ENCODE measurements at regions not wholly inside any gene's neighbourhood (a gene's known extent, or its start where the extent isn't known, plus 50 kb on each side); places are given as distances from the start of the nearest gene placed in this dataset.
"Not testable (repeated sequence)": the region's sequence is repeated elsewhere in the genome, so short reads cannot be mapped to it uniquely, and the experiment has no call there.

GRCh38 chr12:28023156-28023887, 50.8 kb upstream of the PTHLH start:
- DNase-seq (ENCODE audit: missing footprints) (no peak), ATAC-seq (no peak)
- intact Hi-C loops (cut with DNase I): no loop called here

- intact Hi-C loops (cut with DNase I): no loop called here
- DNase-seq (ENCODE audit: missing footprints) (no peak), ATAC-seq (no peak)
Measured at GRCh38 chr12:28024231-28024995, 51.9 kb upstream of the PTHLH start.

- intact Hi-C loops (cut with DNase I): no loop called here
- no peak for ATAC-seq
- no peak for DNase-seq (ENCODE audit: missing footprints)
Measured at GRCh38 chr12:28025821-28026505, 53.4 kb upstream of the PTHLH start.

- ATAC-seq: no peak
- DNase-seq (ENCODE audit: missing footprints): no peak
- intact Hi-C loops (cut with DNase I): no loop called here
Measured at GRCh38 chr12:28026701-28027100, 54.2 kb upstream of the PTHLH start.

- intact Hi-C loops (cut with DNase I): no loop called here
- ATAC-seq (no peak), DNase-seq (ENCODE audit: missing footprints) (no peak)
Measured at GRCh38 chr12:28027328-28027727, 54.8 kb upstream of the PTHLH start.

GRCh38 chr12:28027947-28028724, 55.6 kb upstream of the PTHLH start:
- no peak for DNase-seq (ENCODE audit: missing footprints)
- no peak for ATAC-seq
- intact Hi-C loops (cut with DNase I): no loop called here

- no peak for DNase-seq (ENCODE audit: missing footprints)
- ATAC-seq: no peak
- intact Hi-C loops (cut with DNase I): no loop called here
Measured at GRCh38 chr12:28032811-28033537, 60.4 kb upstream of the PTHLH start.

- intact Hi-C loops (cut with DNase I): no loop called here
- no peak for DNase-seq (ENCODE audit: missing footprints)
- ATAC-seq: no peak
Measured at GRCh38 chr12:28033538-28033915, 61.0 kb upstream of the PTHLH start.

GRCh38 chr12:28034271-28034670, 61.7 kb upstream of the PTHLH start:
- intact Hi-C loops (cut with DNase I): no loop called here
- DNase-seq (ENCODE audit: missing footprints) (no peak), ATAC-seq (no peak)

GRCh38 chr12:28035500-28035899, 63.0 kb upstream of the PTHLH start:
- no peak for ATAC-seq
- intact Hi-C loops (cut with DNase I): no loop called here

GRCh38 chr12:28036940-28037339, 64.4 kb upstream of the PTHLH start:
- no peak for DNase-seq (ENCODE audit: missing footprints)
- ATAC-seq: no peak
- intact Hi-C loops (cut with DNase I): no loop called here

More at GRCh38 chr12:28035500-28035899, 63.0 kb upstream of the PTHLH start:
- DNase-seq (ENCODE audit: missing footprints): no peak

- ATAC-seq: no peak
- intact Hi-C loops (cut with DNase I): no loop called here
Measured at GRCh38 chr12:28040246-28040645, 67.7 kb upstream of the PTHLH start.

GRCh38 chr12:28046600-28046999, 74.1 kb upstream of the PTHLH start:
- ATAC-seq; DNase-seq (ENCODE audit: missing footprints); intact Hi-C loops (cut with DNase I): not testable (repeated sequence)

More at GRCh38 chr12:28040246-28040645, 67.7 kb upstream of the PTHLH start:
- DNase-seq (ENCODE audit: missing footprints): no peak

GRCh38 chr12:28050606-28051005, 78.1 kb upstream of the PTHLH start:
- intact Hi-C loops (cut with DNase I): no loop called here
- ATAC-seq: no peak
- DNase-seq (ENCODE audit: missing footprints): no peak

GRCh38 chr12:28051516-28052354, 79.2 kb upstream of the PTHLH start:
- intact Hi-C loops (cut with DNase I): no loop called here

GRCh38 chr12:28053564-28053963, 81.0 kb upstream of the PTHLH start:
- intact Hi-C loops (cut with DNase I): no loop called here
- ATAC-seq: no peak

More at GRCh38 chr12:28051516-28052354, 79.2 kb upstream of the PTHLH start:
- DNase-seq (ENCODE audit: missing footprints) (no peak), ATAC-seq (peak; percentile 74)

GRCh38 chr12:28054583-28054982, 82.0 kb upstream of the PTHLH start:
- ATAC-seq (no peak), DNase-seq (ENCODE audit: missing footprints) (no peak)
- intact Hi-C loops (cut with DNase I): no loop called here

More at GRCh38 chr12:28053564-28053963, 81.0 kb upstream of the PTHLH start:
- DNase-seq (ENCODE audit: missing footprints): no peak

Measured in Right ventricle myocardium inferior (tissue), 1 donor.